Panc1 (cell line): ENCODE measurements at regions not wholly inside any gene's neighbourhood (a gene's known extent, or its start where the extent isn't known, plus 50 kb on each side); places are given as distances from the start of the nearest gene placed in this dataset.

Experiments
- ATAC-seq: fragments of 200-7000 bp; cut with Tn5 transposase; 2 replicates; pipeline ENCODE4 v1.9.1; 2020; ENCODE audit warnings: mild to moderate bottlenecking, moderate library complexity
- BruUV-seq: library from RNA; stranded (reverse); fragments of 400-500 nt; replicated peaks from 2 replicates; lab custom pipeline; 2021; lab: Mats Ljungman, UMichigan
- CTCF ChIA-PET: fragments of 300-600 bp; sonication (Branson Sonifier 250); formaldehyde crosslinking; loops from one replicate; lab custom pipeline; 2022; ENCODE audit warnings: antibody characterized with exemption; lab: Charles Lee
- POLR2A ChIA-PET: fragments of 300-600 bp; sonication (Branson Sonifier 250); formaldehyde crosslinking; loops from one replicate; lab custom pipeline; 2022; ENCODE audit warnings: antibody characterized with exemption; lab: Charles Lee
- DNase-seq: peaks from one replicate; pipeline ENCODE4 v3.0.0-alpha.2; 2010; ENCODE audit warnings: low read depth, low spot score
- H3K27ac ChIP-seq: 2 replicates; pipeline ENCODE4 v1.5.1; 2011; ENCODE audit warnings: mild to moderate bottlenecking, low read length, inconsistent platforms
- H3K27me3 ChIP-seq: fragments of 200-500 bp; sonication (Bioruptor generic); 2 replicates; pipeline ENCODE4 v1.6.0; 2014; ENCODE audit warnings: low read length, inconsistent platforms; ENCODE audit not compliant: control insufficient read depth, insufficient read depth
- H3K36me3 ChIP-seq: fragments of 200-500 bp; sonication (Bioruptor generic); 2 replicates; pipeline ENCODE4 v1.5.1; 2014; ENCODE audit warnings: inconsistent platforms, mild to moderate bottlenecking, low read length, moderate library complexity; ENCODE audit not compliant: control insufficient read depth, insufficient read depth
- H3K4me1 ChIP-seq: 2 replicates; pipeline ENCODE4 v1.5.1; 2011; ENCODE audit warnings: inconsistent platforms, mild to moderate bottlenecking, low read length, moderate library complexity; ENCODE audit not compliant: control insufficient read depth, insufficient read depth
- H3K4me3 ChIP-seq, 2 experiments: 2 replicates each; pipeline ENCODE4 v1.5.1; 2011 to 2012; ENCODE audit warnings: low read depth in 2 of 2, low read length in 2 of 2, mild to moderate bottlenecking in 2 of 2, inconsistent platforms in 1 of 2, moderate library complexity in 1 of 2
- H3K9me3 ChIP-seq: fragments of 200-500 bp; sonication (Bioruptor generic); 2 replicates; pipeline ENCODE4 v1.5.1; 2014; ENCODE audit warnings: low read depth, mild to moderate bottlenecking, inconsistent platforms, low read length, moderate library complexity; ENCODE audit not compliant: control insufficient read depth, insufficient read depth
- POLR2AphosphoS5 ChIP-seq: IDR thresholded peaks from 2 replicates; pipeline ENCODE4 v1.6.1; 2012; ENCODE audit warnings: mild to moderate bottlenecking, low read depth, low read length, moderate library complexity
- SIN3A ChIP-seq: IDR thresholded peaks from 2 replicates; pipeline ENCODE4 v1.6.1; 2012; ENCODE audit warnings: low read depth, mild to moderate bottlenecking, low read length, moderate library complexity, borderline replicate concordance; ENCODE audit not compliant: insufficient read depth
- TCF7L2 ChIP-seq: IDR thresholded peaks from 2 replicates; pipeline ENCODE4 v1.6.1; 2011; ENCODE audit warnings: mild to moderate bottlenecking, low read depth, low read length, inconsistent platforms
- in situ Hi-C: cut with HindIII; loops from 2 replicates; pipeline ENCODE4 v1.10.0; 2016; ENCODE audit warnings: low sequenced_read_pairs, low pct_unique_long_range_greater_than_20kb
- intact Hi-C: fragments of 100-400 bp; cut with micrococcal nuclease; formaldehyde crosslinking; loops from one replicate; pipeline ENCODE4 v1.10.0; 2022; ENCODE audit not compliant: unreplicated experiment
- TF ChIP-seq, protein P1 (sequence below): fragments of 450-650 bp; IDR thresholded peaks from 2 replicates; pipeline ENCODE4 v1.5.1; 2017; ENCODE audit warnings: mild to moderate bottlenecking
- TF ChIP-seq, protein P2 (sequence below), 2 experiments: IDR thresholded peaks; 2 replicates each; pipeline ENCODE4 v1.6.1; 2011 to 2012; ENCODE audit warnings: low read depth in 2 of 2, control low read depth in 1 of 2, low read length in 1 of 2, mild to moderate bottlenecking in 1 of 2, moderate library complexity in 1 of 2; ENCODE audit not compliant: insufficient read depth in 1 of 2

- H3K36me3 ChIP-seq = no peaks in the 10 kb centered on the region
- no peak for ATAC-seq
- no peaks in the 10 kb centered on the region for H3K4me1 ChIP-seq
- ChIA-PET POLR2A (no interaction called here), CTCF (no interaction called here)
- H3K27me3 ChIP-seq = no peaks in the 10 kb centered on the region; the same call in 1 of the 2 replicates
- intact Hi-C loops = no loop called here
- no TSS peak for BruUV-seq
- TF ChIP-seq, protein P1, sequence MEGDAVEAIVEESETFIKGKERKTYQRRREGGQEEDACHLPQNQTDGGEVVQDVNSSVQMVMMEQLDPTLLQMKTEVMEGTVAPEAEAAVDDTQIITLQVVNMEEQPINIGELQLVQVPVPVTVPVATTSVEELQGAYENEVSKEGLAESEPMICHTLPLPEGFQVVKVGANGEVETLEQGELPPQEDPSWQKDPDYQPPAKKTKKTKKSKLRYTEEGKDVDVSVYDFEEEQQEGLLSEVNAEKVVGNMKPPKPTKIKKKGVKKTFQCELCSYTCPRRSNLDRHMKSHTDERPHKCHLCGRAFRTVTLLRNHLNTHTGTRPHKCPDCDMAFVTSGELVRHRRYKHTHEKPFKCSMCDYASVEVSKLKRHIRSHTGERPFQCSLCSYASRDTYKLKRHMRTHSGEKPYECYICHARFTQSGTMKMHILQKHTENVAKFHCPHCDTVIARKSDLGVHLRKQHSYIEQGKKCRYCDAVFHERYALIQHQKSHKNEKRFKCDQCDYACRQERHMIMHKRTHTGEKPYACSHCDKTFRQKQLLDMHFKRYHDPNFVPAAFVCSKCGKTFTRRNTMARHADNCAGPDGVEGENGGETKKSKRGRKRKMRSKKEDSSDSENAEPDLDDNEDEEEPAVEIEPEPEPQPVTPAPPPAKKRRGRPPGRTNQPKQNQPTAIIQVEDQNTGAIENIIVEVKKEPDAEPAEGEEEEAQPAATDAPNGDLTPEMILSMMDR = no peak
- TF ChIP-seq SIN3A (no peak), POLR2AphosphoS5 (no peak), TCF7L2 (no peak)
- TF ChIP-seq, protein P2, sequence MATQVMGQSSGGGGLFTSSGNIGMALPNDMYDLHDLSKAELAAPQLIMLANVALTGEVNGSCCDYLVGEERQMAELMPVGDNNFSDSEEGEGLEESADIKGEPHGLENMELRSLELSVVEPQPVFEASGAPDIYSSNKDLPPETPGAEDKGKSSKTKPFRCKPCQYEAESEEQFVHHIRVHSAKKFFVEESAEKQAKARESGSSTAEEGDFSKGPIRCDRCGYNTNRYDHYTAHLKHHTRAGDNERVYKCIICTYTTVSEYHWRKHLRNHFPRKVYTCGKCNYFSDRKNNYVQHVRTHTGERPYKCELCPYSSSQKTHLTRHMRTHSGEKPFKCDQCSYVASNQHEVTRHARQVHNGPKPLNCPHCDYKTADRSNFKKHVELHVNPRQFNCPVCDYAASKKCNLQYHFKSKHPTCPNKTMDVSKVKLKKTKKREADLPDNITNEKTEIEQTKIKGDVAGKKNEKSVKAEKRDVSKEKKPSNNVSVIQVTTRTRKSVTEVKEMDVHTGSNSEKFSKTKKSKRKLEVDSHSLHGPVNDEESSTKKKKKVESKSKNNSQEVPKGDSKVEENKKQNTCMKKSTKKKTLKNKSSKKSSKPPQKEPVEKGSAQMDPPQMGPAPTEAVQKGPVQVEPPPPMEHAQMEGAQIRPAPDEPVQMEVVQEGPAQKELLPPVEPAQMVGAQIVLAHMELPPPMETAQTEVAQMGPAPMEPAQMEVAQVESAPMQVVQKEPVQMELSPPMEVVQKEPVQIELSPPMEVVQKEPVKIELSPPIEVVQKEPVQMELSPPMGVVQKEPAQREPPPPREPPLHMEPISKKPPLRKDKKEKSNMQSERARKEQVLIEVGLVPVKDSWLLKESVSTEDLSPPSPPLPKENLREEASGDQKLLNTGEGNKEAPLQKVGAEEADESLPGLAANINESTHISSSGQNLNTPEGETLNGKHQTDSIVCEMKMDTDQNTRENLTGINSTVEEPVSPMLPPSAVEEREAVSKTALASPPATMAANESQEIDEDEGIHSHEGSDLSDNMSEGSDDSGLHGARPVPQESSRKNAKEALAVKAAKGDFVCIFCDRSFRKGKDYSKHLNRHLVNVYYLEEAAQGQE (IDR thresholded peaks at IDR 0.05; ENCODE audit: insufficient read depth in 1 of 2, low read depth in 2 of 2, low read length in 1 of 2) = no peak
- H3K4me3 ChIP-seq = no peak overlapping the region
- no peak overlapping the region for H3K27ac ChIP-seq
- in situ Hi-C loops = no loop called here
- no peak for DNase-seq
- no peaks in the 10 kb centered on the region for H3K9me3 ChIP-seq
Observed at GRCh38 chr2:104468846-104469245, 385.1 kb upstream of the POU3F3 start.

GRCh38 chr2:104472076-104472475 is 381.8 kb upstream of the POU3F3 start:
- Histone ChIP-seq H3K4me1 (no peaks in the 10 kb centered on the region), H3K36me3 (no peaks in the 10 kb centered on the region), H3K4me3 (no peak overlapping the region), H3K27ac (no peak overlapping the region), H3K9me3 (no peaks in the 10 kb centered on the region), H3K27me3 (no peaks in the 10 kb centered on the region; the same call in 1 of the 2 replicates)
- ChIA-PET CTCF (no interaction called here), POLR2A (no interaction called here)
- no TSS peak for BruUV-seq
- in situ Hi-C loops = no loop called here
- intact Hi-C loops = no loop called here
- ATAC-seq (no peak), DNase-seq (no peak)
- TF ChIP-seq TCF7L2 (no peak), SIN3A (no peak), POLR2AphosphoS5 (no peak)
- TF ChIP-seq, protein P1 = no peak
- TF ChIP-seq, protein P2 (IDR thresholded peaks at IDR 0.05; ENCODE audit: insufficient read depth in 1 of 2, low read depth in 2 of 2, low read length in 1 of 2) = no peak
